H9 (cell line): ENCODE measurements at regions not wholly inside any gene's neighbourhood (a gene's known extent, or its start where the extent isn't known, plus 50 kb on each side); places are given as distances from the start of the nearest gene placed in this dataset.

Experiments used
- DNase-seq: peaks from one replicate; pipeline ENCODE4 v3.0.0-alpha.2; 2017
- H2AFZ ChIP-seq: one replicate; pipeline ENCODE4 v1.6.1; 2013; ENCODE audit warnings: mild to moderate bottlenecking, low read length, control low read depth, moderate library complexity
- H2AK5ac ChIP-seq: 2 replicates; pipeline ENCODE4 v1.6.1; 2013; ENCODE audit warnings: low read length, control low read depth, mixed read lengths; ENCODE audit not compliant: insufficient read length
- H2BK120ac ChIP-seq: one replicate; pipeline ENCODE4 v1.6.1; 2013; ENCODE audit warnings: low read depth, mild to moderate bottlenecking, low read length, control low read depth, inconsistent platforms; ENCODE audit not compliant: poor library complexity, severe bottlenecking
- H2BK12ac ChIP-seq: 2 replicates; pipeline ENCODE4 v1.6.1; 2013; ENCODE audit warnings: low read length, control low read depth, mixed read lengths, low read depth; ENCODE audit not compliant: insufficient read length
- H2BK15ac ChIP-seq: 2 replicates; pipeline ENCODE4 v1.6.1; 2013; ENCODE audit warnings: low read depth, low read length, control low read depth
- H2BK20ac ChIP-seq: one replicate; pipeline ENCODE4 v1.6.1; 2013; ENCODE audit warnings: low read depth, mild to moderate bottlenecking, low read length, control low read depth, inconsistent platforms; ENCODE audit not compliant: poor library complexity, severe bottlenecking
- H2BK5ac ChIP-seq: 2 replicates; pipeline ENCODE4 v1.6.1; 2013; ENCODE audit warnings: low read length, control low read depth, mixed read lengths; ENCODE audit not compliant: insufficient read length
- H3K14ac ChIP-seq: 2 replicates; pipeline ENCODE4 v1.6.1; 2013; ENCODE audit warnings: low read length, control low read depth; ENCODE audit not compliant: insufficient read depth
- H3K18ac ChIP-seq: 2 replicates; pipeline ENCODE4 v1.6.1; 2013; ENCODE audit warnings: low read depth, mild to moderate bottlenecking, mixed read lengths, low read length, control low read depth; ENCODE audit not compliant: insufficient read length
- H3K23ac ChIP-seq: 2 replicates; pipeline ENCODE4 v1.6.1; 2013; ENCODE audit warnings: low read length, control low read depth, mixed read lengths, low read depth; ENCODE audit not compliant: insufficient read length
- H3K23me2 ChIP-seq: 2 replicates; pipeline ENCODE4 v1.6.1; 2013; ENCODE audit warnings: low read depth, mild to moderate bottlenecking, mixed read lengths, low read length, control low read depth; ENCODE audit not compliant: insufficient read length, poor library complexity, severe bottlenecking
- H3K27ac ChIP-seq: 2 replicates; pipeline ENCODE4 v1.5.1; 2013; ENCODE audit warnings: low read length, control low read depth, mixed read lengths, low read depth; ENCODE audit not compliant: insufficient read length
- H3K27me3 ChIP-seq: 2 replicates; pipeline ENCODE4 v1.6.1; 2013; ENCODE audit warnings: low read length, control low read depth, inconsistent platforms; ENCODE audit not compliant: insufficient read depth
- H3K4ac ChIP-seq: 2 replicates; pipeline ENCODE4 v1.6.1; 2013; ENCODE audit warnings: low read depth, mild to moderate bottlenecking, control low read depth, inconsistent platforms, low read length, moderate library complexity
- H3K4me1 ChIP-seq: 2 replicates; pipeline ENCODE4 v1.6.1; 2013; ENCODE audit warnings: low read length, control low read depth, inconsistent platforms; ENCODE audit not compliant: insufficient read depth
- H3K4me2 ChIP-seq: 2 replicates; pipeline ENCODE4 v1.6.1; 2013; ENCODE audit warnings: low read length, control low read depth, mixed read lengths; ENCODE audit not compliant: insufficient read length, insufficient read depth
- H3K56ac ChIP-seq: 2 replicates; pipeline ENCODE4 v1.6.1; 2013; ENCODE audit warnings: low read depth, mild to moderate bottlenecking, mixed read lengths, low read length, control low read depth; ENCODE audit not compliant: insufficient read length
- H3K79me1 ChIP-seq: 2 replicates; pipeline ENCODE4 v1.6.1; 2013; ENCODE audit warnings: low read depth, mild to moderate bottlenecking, moderate library complexity, low read length, control low read depth, inconsistent platforms; ENCODE audit not compliant: insufficient read depth, poor library complexity, severe bottlenecking
- H3K79me2 ChIP-seq: 2 replicates; pipeline ENCODE4 v1.6.1; 2013; ENCODE audit warnings: low read length, control low read depth, inconsistent platforms; ENCODE audit not compliant: insufficient read depth
- H3K9ac ChIP-seq: 2 replicates; pipeline ENCODE4 v1.6.1; 2013; ENCODE audit warnings: low read length, control low read depth, mixed read lengths; ENCODE audit not compliant: insufficient read length; ENCODE audit errors: extremely low read depth
- H3K9me3 ChIP-seq: one replicate; pipeline ENCODE4 v1.6.1; 2013; ENCODE audit warnings: low read depth, low read length, inconsistent platforms; ENCODE audit not compliant: control insufficient read depth
- H3T11ph ChIP-seq: one replicate; pipeline ENCODE4 v1.6.1; 2013; ENCODE audit warnings: mild to moderate bottlenecking, low read length, control low read depth, inconsistent platforms
- H4K20me1 ChIP-seq: one replicate; pipeline ENCODE4 v1.6.1; 2013; ENCODE audit not compliant: control insufficient read depth, insufficient read length, insufficient read depth
- H4K5ac ChIP-seq: 2 replicates; pipeline ENCODE4 v1.6.1; 2013; ENCODE audit warnings: low read depth, mild to moderate bottlenecking, mixed read lengths, low read length, control low read depth; ENCODE audit not compliant: insufficient read length
- H4K8ac ChIP-seq: replicated peaks from 2 replicates; pipeline ENCODE4 v1.6.1; 2013; ENCODE audit warnings: low read length, control low read depth, mixed read lengths, low read depth; ENCODE audit not compliant: insufficient read length
- H4K91ac ChIP-seq: 2 replicates; pipeline ENCODE4 v1.6.1; 2013; ENCODE audit warnings: low read depth, mild to moderate bottlenecking, moderate library complexity, mixed read lengths, low read length, control low read depth; ENCODE audit not compliant: insufficient read length
- H3K27ac Mint-ChIP-seq, 3 experiments: 2 replicates in 2 of 3; 3 replicates in 1 of 3; pipeline ENCODE4 v1.8.0; 2020 to 2021; ENCODE audit warnings: mixed read lengths in 3 of 3, mild to moderate bottlenecking in 1 of 3, moderate library complexity in 1 of 3
- H3K27me3 Mint-ChIP-seq: 2 replicates; pipeline ENCODE4 v1.8.0; 2021; ENCODE audit warnings: low read depth, mild to moderate bottlenecking, moderate library complexity, mixed read lengths
- H3K36me3 Mint-ChIP-seq, 3 experiments: 2 replicates in 2 of 3; 3 replicates in 1 of 3; pipeline ENCODE4 v1.8.0; 2020 to 2021; ENCODE audit warnings: low read depth in 3 of 3, mixed read lengths in 3 of 3; ENCODE audit not compliant: insufficient read depth in 1 of 3
- H3K4me1 Mint-ChIP-seq, 2 experiments: 2 replicates each; pipeline ENCODE4 v1.8.0; 2020; ENCODE audit warnings: mixed read lengths in 2 of 2
- H3K4me3 Mint-ChIP-seq, 2 experiments: 2 replicates in 1 of 2; 3 replicates in 1 of 2; pipeline ENCODE4 v1.8.0; 2020 to 2021; ENCODE audit warnings: mild to moderate bottlenecking in 2 of 2, mixed read lengths in 2 of 2, moderate library complexity in 1 of 2
- H3K9me3 Mint-ChIP-seq, 2 experiments: 2 replicates in 1 of 2; 3 replicates in 1 of 2; pipeline ENCODE4 v1.8.0; 2020; ENCODE audit warnings: mild to moderate bottlenecking in 2 of 2, mixed read lengths in 2 of 2, moderate library complexity in 1 of 2
- WGBS: extraction: QIAGEN DNeasy Blood & Tissue Kit; methylation state at CpG from one replicate; pipeline ENCODE4 v1.1.7; 2013; ENCODE audit warnings: missing lambda C conversion rate, low lambda C conversion rate, mixed read lengths; ENCODE audit not compliant: insufficient read length; ENCODE audit errors: extremely low coverage; 5-methylcytosine and 5-hydroxymethylcytosine counted together
- TF ChIP-seq, protein P1 (sequence below): fragments of 200-600 bp; sonication (generic); conservative IDR thresholded peaks from 3 replicates; pipeline ENCODE4 v1.8.0; 2021; ENCODE audit warnings: antibody characterized with exemption, mild to moderate bottlenecking

DNA sequence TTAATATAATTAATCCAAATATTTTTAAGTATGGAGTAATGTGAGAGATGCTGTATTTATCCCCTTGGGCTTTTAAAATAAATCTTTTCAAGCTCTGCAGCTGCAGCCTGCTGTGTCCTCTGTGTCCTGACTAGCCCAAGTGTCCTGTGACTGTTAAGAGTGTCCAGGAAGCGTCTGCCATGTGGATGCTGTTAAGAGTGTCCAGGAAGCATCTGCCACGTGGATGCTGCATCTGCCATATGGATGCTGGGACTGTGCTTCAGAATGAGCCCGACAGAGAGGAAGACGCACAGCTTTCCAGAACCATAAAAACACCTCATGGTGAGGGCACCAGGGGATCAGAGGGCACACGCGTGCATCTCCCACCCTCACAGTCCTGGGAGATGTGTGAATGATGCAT is 307.2 kb downstream of the ADGRD1 start:
- H3K4me1 Mint-ChIP-seq: peaks cover 4 to 15% of the 10 kb centered on the region in 2 experiments; a peak in 3 of 4 replicates
- no peaks in the 10 kb centered on the region; a peak in 1 of 7 replicates for H3K36me3 Mint-ChIP-seq
- no peak overlapping the region for H2BK120ac ChIP-seq
- no peaks in the 10 kb centered on the region; a peak in 1 of 5 replicates for H3K9me3 Mint-ChIP-seq
- H2BK20ac ChIP-seq: no peak overlapping the region
- WGBS: no CpG with 5 or more reads among the region's 6 CpGs
- H3K14ac ChIP-seq: no peak overlapping the region
- no peak overlapping the region for H2AK5ac ChIP-seq
- no peak overlapping the region for H3K56ac ChIP-seq
- no peaks in the 10 kb centered on the region for H4K20me1 ChIP-seq
- no peak overlapping the region for H3K23ac ChIP-seq
- H3K27me3 Mint-ChIP-seq: peaks cover 7% of the 10 kb centered on the region
- DNase-seq: no peak
- no peaks in the 10 kb centered on the region for H3K23me2 ChIP-seq
- H2BK12ac ChIP-seq: no peak overlapping the region
- no peak overlapping the region for H3K4me3 Mint-ChIP-seq
- no peaks in the 10 kb centered on the region for H3K9me3 ChIP-seq
- H4K91ac ChIP-seq: no peak overlapping the region
- no peak overlapping the region for H3T11ph ChIP-seq
- no peak overlapping the region for H2AFZ ChIP-seq
- TF ChIP-seq, protein P1, sequence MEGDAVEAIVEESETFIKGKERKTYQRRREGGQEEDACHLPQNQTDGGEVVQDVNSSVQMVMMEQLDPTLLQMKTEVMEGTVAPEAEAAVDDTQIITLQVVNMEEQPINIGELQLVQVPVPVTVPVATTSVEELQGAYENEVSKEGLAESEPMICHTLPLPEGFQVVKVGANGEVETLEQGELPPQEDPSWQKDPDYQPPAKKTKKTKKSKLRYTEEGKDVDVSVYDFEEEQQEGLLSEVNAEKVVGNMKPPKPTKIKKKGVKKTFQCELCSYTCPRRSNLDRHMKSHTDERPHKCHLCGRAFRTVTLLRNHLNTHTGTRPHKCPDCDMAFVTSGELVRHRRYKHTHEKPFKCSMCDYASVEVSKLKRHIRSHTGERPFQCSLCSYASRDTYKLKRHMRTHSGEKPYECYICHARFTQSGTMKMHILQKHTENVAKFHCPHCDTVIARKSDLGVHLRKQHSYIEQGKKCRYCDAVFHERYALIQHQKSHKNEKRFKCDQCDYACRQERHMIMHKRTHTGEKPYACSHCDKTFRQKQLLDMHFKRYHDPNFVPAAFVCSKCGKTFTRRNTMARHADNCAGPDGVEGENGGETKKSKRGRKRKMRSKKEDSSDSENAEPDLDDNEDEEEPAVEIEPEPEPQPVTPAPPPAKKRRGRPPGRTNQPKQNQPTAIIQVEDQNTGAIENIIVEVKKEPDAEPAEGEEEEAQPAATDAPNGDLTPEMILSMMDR: no peak
- no peak overlapping the region for H3K4me2 ChIP-seq
- no peaks in the 10 kb centered on the region for H3K27me3 ChIP-seq
- no peak overlapping the region for H3K27ac Mint-ChIP-seq
- no peak overlapping the region for H2BK15ac ChIP-seq
- no peak overlapping the region for H2BK5ac ChIP-seq
- H3K9ac ChIP-seq: no peak overlapping the region
- no peak overlapping the region for H3K4ac ChIP-seq
- no peak overlapping the region for H3K18ac ChIP-seq
- H3K4me1 ChIP-seq: no peaks in the 10 kb centered on the region
- H4K5ac ChIP-seq: no peak overlapping the region
- no peaks in the 10 kb centered on the region for H3K79me1 ChIP-seq
- H3K27ac ChIP-seq: no peak overlapping the region
- no peaks in the 10 kb centered on the region for H3K79me2 ChIP-seq
- H4K8ac ChIP-seq: no peak overlapping the region
